ENCODE measurements at regions not wholly inside any gene's neighbourhood (a gene's known extent, or its start where the extent isn't known, plus 50 kb on each side); places are given as distances from the start of the nearest gene placed in this dataset.
"Not testable (repeated sequence)": the region's sequence is repeated elsewhere in the genome, so short reads cannot be mapped to it uniquely, and the experiment has no call there.

DNA sequence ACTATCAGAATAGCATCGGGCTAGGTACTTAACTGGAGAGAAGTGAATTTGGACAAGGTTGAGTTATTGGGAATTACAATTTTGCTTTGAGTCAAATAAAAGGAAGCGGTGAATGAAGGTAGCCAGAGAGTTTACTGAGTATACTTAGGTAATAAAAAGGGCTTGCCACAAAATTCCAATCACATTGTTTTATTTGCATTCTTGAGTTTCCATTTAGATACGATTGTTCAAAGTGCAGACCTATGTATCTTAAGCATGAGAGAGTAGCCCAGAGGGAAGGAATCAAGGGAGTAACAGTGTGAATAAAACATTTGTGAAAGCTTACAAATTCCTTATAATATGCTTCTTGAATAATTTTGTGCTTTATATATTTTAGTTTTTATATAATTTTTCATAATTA lies 102.5 kb upstream of the NDST4 start:
- no peak overlapping the region for H3K4me3 ChIP-seq (ENCODE audit: low read depth, low read length)
- no peaks in the 10 kb centered on the region for H3K36me3 ChIP-seq (ENCODE audit: insufficient read depth, low read length)
- no peak overlapping the region for H2AFZ ChIP-seq (ENCODE audit: low read length, unreplicated experiment)
- H3K79me2 ChIP-seq (ENCODE audit: control insufficient read depth, insufficient read depth, low read length, unreplicated experiment), result no peaks in the 10 kb centered on the region
- H3K27ac ChIP-seq (ENCODE audit: low read depth, low read length), result no peak overlapping the region
- H3K27me3 ChIP-seq (ENCODE audit: insufficient read depth, low read length), result no peaks in the 10 kb centered on the region
- H3K4me1 ChIP-seq (ENCODE audit: control insufficient read depth, insufficient read depth, low read length, unreplicated experiment), result no peaks in the 10 kb centered on the region

DNA sequence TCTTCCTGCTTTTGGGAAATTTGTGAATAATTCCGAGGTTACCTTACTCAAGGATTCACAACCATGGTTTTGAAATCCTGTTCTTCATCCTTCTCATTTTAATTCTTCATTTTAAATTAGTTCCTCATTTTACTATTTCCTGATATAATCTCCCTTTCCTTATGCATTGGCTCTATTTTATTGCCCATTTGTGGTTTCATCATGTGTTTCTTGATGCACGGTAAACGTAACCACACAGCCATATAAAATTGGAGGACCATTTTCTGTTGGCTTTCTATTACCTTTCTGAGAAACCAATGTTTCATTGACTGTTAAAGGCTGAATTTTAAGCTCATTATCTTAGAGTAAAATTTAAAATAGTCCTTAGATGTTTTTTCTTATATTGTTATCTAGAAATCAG lies 100.3 kb upstream of the NDST4 start:
- Histone ChIP-seq H3K4me1 (ENCODE audit: control insufficient read depth, insufficient read depth, low read length, unreplicated experiment) (no peaks in the 10 kb centered on the region), H3K4me3 (ENCODE audit: low read depth, low read length) (no peak overlapping the region), H3K27ac (ENCODE audit: low read depth, low read length) (no peak overlapping the region), H3K79me2 (ENCODE audit: control insufficient read depth, insufficient read depth, low read length, unreplicated experiment) (no peaks in the 10 kb centered on the region), H3K27me3 (ENCODE audit: insufficient read depth, low read length) (no peaks in the 10 kb centered on the region), H2AFZ (ENCODE audit: low read length, unreplicated experiment) (no peak overlapping the region), H3K36me3 (ENCODE audit: insufficient read depth, low read length) (no peaks in the 10 kb centered on the region)

- Histone ChIP-seq H2AFZ (ENCODE audit: low read length, unreplicated experiment) (no peak overlapping the region), H3K36me3 (ENCODE audit: insufficient read depth, low read length) (no peaks in the 10 kb centered on the region)
Observed at GRCh38 chr4:115201042-115201330, 87.6 kb upstream of the NDST4 start.

DNA sequence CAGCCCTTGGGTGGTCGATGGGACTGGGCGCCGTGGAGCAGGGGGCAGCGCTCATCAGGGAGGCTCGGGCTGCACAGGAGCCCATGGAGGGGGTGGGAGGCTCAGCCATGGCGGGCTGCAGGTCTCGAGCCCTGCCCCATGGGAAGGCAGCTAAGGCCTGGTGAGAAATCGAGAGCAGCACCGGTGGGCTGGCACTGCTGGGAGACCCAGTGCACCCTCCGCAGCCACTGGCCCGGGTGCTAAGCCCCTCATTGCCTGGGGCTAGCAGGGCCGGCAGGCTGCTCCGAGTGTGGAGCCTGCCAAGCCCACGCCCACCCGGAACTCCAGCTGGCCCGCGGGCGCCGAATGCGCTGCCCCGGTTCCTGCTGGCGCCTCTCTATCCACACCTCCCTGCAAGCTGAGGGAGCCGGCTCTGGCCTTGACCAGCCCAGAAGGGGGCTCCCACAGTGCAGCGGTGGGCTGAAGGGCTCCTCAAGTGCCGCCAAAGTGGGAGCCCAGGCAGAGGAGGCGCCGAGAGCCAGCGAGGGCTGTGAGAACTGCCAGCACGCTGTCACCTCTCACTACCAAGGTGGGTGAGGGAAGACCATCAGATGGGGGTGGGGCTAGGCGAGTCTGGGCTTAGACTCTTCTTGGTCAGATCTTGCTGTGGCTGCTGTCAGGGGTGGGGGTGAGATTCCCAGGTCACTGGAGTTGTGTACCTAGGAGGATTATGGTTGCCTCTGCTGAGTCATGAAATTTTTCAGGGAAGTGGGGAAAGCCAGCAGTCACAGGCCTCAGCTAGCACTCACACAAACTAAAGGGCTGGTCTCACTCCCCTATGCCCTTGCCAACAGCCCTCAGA lies 87.0 kb upstream of the NDST4 start:
- H3K4me1 ChIP-seq (ENCODE audit: control insufficient read depth, insufficient read depth, low read length, unreplicated experiment); H3K79me2 ChIP-seq (ENCODE audit: control insufficient read depth, insufficient read depth, low read length, unreplicated experiment); H3K27me3 ChIP-seq (ENCODE audit: insufficient read depth, low read length); H2AFZ ChIP-seq (ENCODE audit: low read length, unreplicated experiment); H3K36me3 ChIP-seq (ENCODE audit: insufficient read depth, low read length); H3K4me3 ChIP-seq (ENCODE audit: low read depth, low read length); H3K27ac ChIP-seq (ENCODE audit: low read depth, low read length): not testable (repeated sequence)

More at GRCh38 chr4:115201042-115201330, 87.6 kb upstream of the NDST4 start:
- Histone ChIP-seq H3K27me3 (ENCODE audit: insufficient read depth, low read length) (no peaks in the 10 kb centered on the region), H3K4me1 (ENCODE audit: control insufficient read depth, insufficient read depth, low read length, unreplicated experiment) (no peaks in the 10 kb centered on the region), H3K4me3 (ENCODE audit: low read depth, low read length) (no peak overlapping the region), H3K79me2 (ENCODE audit: control insufficient read depth, insufficient read depth, low read length, unreplicated experiment) (no peaks in the 10 kb centered on the region), H3K27ac (ENCODE audit: low read depth, low read length) (no peak overlapping the region)

- not testable (repeated sequence) for H3K27me3 ChIP-seq (ENCODE audit: insufficient read depth, low read length)
Observed at GRCh38 chr4:115194612-115195011, 81.2 kb upstream of the NDST4 start.

DNA sequence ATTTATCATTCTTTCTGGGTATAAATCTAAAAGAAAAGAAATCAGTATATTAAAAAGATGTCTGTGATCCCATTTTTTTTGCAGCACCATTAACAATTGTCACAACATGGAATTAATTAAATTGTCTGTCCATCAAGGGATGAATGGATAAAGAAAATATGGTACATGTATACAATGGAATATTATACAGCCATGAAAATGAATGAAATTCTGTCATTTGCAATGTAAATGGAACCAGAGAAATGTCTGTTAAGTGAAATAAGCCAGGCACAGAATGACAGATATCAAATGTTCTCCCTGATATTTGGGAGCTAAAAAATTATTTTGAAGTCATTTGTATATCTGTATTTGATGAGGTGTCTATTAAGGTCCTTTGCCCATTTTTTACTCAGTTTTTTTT lies 77.1 kb upstream of the NDST4 start:
- Histone ChIP-seq H3K36me3 (ENCODE audit: insufficient read depth, low read length) (no peaks in the 10 kb centered on the region), H3K4me3 (ENCODE audit: low read depth, low read length) (no peak overlapping the region), H3K27me3 (ENCODE audit: insufficient read depth, low read length) (no peaks in the 10 kb centered on the region), H3K79me2 (ENCODE audit: control insufficient read depth, insufficient read depth, low read length, unreplicated experiment) (no peaks in the 10 kb centered on the region), H2AFZ (ENCODE audit: low read length, unreplicated experiment) (no peak overlapping the region), H3K4me1 (ENCODE audit: control insufficient read depth, insufficient read depth, low read length, unreplicated experiment) (no peaks in the 10 kb centered on the region), H3K27ac (ENCODE audit: low read depth, low read length) (no peak overlapping the region)

More at GRCh38 chr4:115194612-115195011, 81.2 kb upstream of the NDST4 start:
- not testable (repeated sequence) for H3K36me3 ChIP-seq (ENCODE audit: insufficient read depth, low read length); H3K4me1 ChIP-seq (ENCODE audit: control insufficient read depth, insufficient read depth, low read length, unreplicated experiment); H3K79me2 ChIP-seq (ENCODE audit: control insufficient read depth, insufficient read depth, low read length, unreplicated experiment); H3K4me3 ChIP-seq (ENCODE audit: low read depth, low read length); H2AFZ ChIP-seq (ENCODE audit: low read length, unreplicated experiment); H3K27ac ChIP-seq (ENCODE audit: low read depth, low read length)

- no peaks in the 10 kb centered on the region for H3K36me3 ChIP-seq (ENCODE audit: insufficient read depth, low read length)
- H3K79me2 ChIP-seq (ENCODE audit: control insufficient read depth, insufficient read depth, low read length, unreplicated experiment), result no peaks in the 10 kb centered on the region
- H3K27me3 ChIP-seq (ENCODE audit: insufficient read depth, low read length), result no peaks in the 10 kb centered on the region
- H3K4me3 ChIP-seq (ENCODE audit: low read depth, low read length), result no peak overlapping the region
- no peak overlapping the region for H3K27ac ChIP-seq (ENCODE audit: low read depth, low read length)
- no peaks in the 10 kb centered on the region for H3K4me1 ChIP-seq (ENCODE audit: control insufficient read depth, insufficient read depth, low read length, unreplicated experiment)
- no peak overlapping the region for H2AFZ ChIP-seq (ENCODE audit: low read length, unreplicated experiment)
Observed at GRCh38 chr4:115187136-115187535, 73.7 kb upstream of the NDST4 start.

GRCh38 chr4:115179438-115180062 lies 66.1 kb upstream of the NDST4 start:
- H3K27me3 ChIP-seq (ENCODE audit: insufficient read depth, low read length); H3K79me2 ChIP-seq (ENCODE audit: control insufficient read depth, insufficient read depth, low read length, unreplicated experiment); H3K27ac ChIP-seq (ENCODE audit: low read depth, low read length); H3K4me1 ChIP-seq (ENCODE audit: control insufficient read depth, insufficient read depth, low read length, unreplicated experiment); H2AFZ ChIP-seq (ENCODE audit: low read length, unreplicated experiment); H3K4me3 ChIP-seq (ENCODE audit: low read depth, low read length); H3K36me3 ChIP-seq (ENCODE audit: insufficient read depth, low read length): not testable (repeated sequence)

DNA sequence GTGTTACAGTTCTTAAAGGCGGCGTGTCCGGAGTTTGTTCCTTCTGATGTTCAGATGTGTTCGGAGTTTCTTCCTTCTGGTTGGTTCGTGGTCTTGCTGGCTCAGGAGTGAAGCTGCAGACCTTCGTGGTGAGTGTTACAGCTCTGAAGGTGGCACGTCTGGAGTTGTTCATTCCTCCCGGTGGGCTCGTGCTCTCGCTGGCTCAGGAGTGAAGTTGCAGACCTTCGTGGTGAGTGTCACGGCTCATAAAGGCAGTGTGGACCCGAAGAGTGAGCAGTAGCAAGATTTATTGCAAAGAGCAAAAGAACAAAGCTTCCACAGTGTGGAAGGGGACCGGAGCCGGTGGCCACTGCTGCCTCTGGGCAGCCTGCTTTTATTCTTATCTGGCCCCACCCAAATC lies 65.3 kb upstream of the NDST4 start:
- not testable (repeated sequence) for H3K27ac ChIP-seq (ENCODE audit: low read depth, low read length); H3K36me3 ChIP-seq (ENCODE audit: insufficient read depth, low read length)

GRCh38 chr4:115171220-115171619 lies 57.8 kb upstream of the NDST4 start:
- no peaks in the 10 kb centered on the region for H3K4me1 ChIP-seq (ENCODE audit: control insufficient read depth, insufficient read depth, low read length, unreplicated experiment)
- no peaks in the 10 kb centered on the region for H3K36me3 ChIP-seq (ENCODE audit: insufficient read depth, low read length)
- H3K4me3 ChIP-seq (ENCODE audit: low read depth, low read length), result no peak overlapping the region
- H3K79me2 ChIP-seq (ENCODE audit: control insufficient read depth, insufficient read depth, low read length, unreplicated experiment), result no peaks in the 10 kb centered on the region
- H3K27me3 ChIP-seq (ENCODE audit: insufficient read depth, low read length), result no peaks in the 10 kb centered on the region
- H2AFZ ChIP-seq (ENCODE audit: low read length, unreplicated experiment), result no peak overlapping the region
- no peak overlapping the region for H3K27ac ChIP-seq (ENCODE audit: low read depth, low read length)

More for the DNA sequence above, 65.3 kb upstream of the NDST4 start:
- not testable (repeated sequence) for H2AFZ ChIP-seq (ENCODE audit: low read length, unreplicated experiment); H3K27me3 ChIP-seq (ENCODE audit: insufficient read depth, low read length); H3K79me2 ChIP-seq (ENCODE audit: control insufficient read depth, insufficient read depth, low read length, unreplicated experiment); H3K4me3 ChIP-seq (ENCODE audit: low read depth, low read length); H3K4me1 ChIP-seq (ENCODE audit: control insufficient read depth, insufficient read depth, low read length, unreplicated experiment)

DNA sequence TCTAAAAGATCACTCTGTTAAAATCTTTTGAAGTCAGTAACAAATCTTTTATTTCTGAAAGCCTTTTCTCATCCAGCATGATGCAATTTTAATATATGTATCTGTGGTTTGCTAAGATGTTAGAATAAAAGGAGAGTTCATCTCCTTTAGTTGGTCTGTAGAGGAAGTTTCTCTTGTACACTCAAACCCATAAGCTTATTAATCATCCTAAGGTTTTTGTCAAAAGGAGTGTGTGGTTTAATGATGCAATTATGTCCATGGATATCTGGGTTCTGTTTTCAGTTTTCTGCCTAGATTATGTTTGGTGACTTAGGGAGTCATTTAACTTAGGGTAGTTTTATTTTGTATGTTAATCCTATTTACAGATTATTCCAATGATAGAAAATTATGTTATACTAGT lies 52.1 kb upstream of the NDST4 start:
- no peak overlapping the region for H3K4me3 ChIP-seq (ENCODE audit: low read depth, low read length)
- H3K27ac ChIP-seq (ENCODE audit: low read depth, low read length), result no peak overlapping the region
- H3K4me1 ChIP-seq (ENCODE audit: control insufficient read depth, insufficient read depth, low read length, unreplicated experiment), result no peaks in the 10 kb centered on the region
- H3K79me2 ChIP-seq (ENCODE audit: control insufficient read depth, insufficient read depth, low read length, unreplicated experiment), result no peaks in the 10 kb centered on the region
- H2AFZ ChIP-seq (ENCODE audit: low read length, unreplicated experiment), result no peak overlapping the region
- no peaks in the 10 kb centered on the region for H3K36me3 ChIP-seq (ENCODE audit: insufficient read depth, low read length)
- no peaks in the 10 kb centered on the region for H3K27me3 ChIP-seq (ENCODE audit: insufficient read depth, low read length)

Measured in ACC112 (cell line).